AG09319 (cell line): ENCODE measurements at regions not wholly inside any gene's neighbourhood (a gene's known extent, or its start where the extent isn't known, plus 50 kb on each side); places are given as distances from the start of the nearest gene placed in this dataset.

Experiments used
- DNase-seq: peaks from one replicate; pipeline ENCODE4 v3.0.0-alpha.2; 2010; ENCODE audit warnings: low read depth; ENCODE audit errors: extremely low read depth
- TF ChIP-seq, protein P1 (sequence below): IDR thresholded peaks from 2 replicates; pipeline ENCODE4 v1.5.1; 2011; ENCODE audit warnings: low read depth, mild to moderate bottlenecking, inconsistent platforms, low read length, moderate library complexity

DNA sequence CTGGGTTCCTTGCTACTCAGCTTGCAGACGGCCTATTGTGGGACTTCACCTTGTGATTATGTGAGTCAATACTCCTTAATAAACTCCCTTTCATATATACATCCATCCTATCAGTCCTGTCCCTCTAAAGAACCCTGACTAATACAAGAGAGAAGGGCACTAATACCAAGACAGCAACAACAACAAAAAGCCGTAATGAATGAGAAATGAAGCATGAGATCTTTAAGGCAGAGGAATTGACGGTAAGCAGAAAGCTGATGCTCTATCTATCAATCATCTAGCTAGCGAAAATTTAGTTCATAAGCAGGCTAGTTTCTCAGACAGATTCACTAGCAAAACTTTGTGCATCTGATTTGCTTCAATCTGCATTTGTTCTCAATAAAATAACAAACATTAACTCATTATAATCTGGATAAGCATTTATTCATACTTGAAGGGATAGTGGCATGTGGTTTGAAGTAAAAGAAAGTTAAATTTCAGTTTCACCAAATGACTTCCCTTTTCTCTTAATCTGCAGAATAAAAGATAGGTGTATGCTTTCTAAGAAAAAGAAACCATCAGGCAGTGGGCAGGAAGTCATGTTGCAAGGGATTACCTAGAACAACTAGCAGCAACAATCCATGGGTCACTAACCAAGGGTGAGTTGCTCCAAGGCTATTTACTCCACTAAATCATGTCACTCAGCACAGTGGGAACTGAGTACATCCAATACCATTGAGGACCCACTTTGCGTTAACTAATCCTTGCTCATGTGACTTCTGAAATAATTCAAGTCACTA is 376.5 kb downstream of the TMEM182 start:
- DNase-seq: no peak
- TF ChIP-seq, protein P1, sequence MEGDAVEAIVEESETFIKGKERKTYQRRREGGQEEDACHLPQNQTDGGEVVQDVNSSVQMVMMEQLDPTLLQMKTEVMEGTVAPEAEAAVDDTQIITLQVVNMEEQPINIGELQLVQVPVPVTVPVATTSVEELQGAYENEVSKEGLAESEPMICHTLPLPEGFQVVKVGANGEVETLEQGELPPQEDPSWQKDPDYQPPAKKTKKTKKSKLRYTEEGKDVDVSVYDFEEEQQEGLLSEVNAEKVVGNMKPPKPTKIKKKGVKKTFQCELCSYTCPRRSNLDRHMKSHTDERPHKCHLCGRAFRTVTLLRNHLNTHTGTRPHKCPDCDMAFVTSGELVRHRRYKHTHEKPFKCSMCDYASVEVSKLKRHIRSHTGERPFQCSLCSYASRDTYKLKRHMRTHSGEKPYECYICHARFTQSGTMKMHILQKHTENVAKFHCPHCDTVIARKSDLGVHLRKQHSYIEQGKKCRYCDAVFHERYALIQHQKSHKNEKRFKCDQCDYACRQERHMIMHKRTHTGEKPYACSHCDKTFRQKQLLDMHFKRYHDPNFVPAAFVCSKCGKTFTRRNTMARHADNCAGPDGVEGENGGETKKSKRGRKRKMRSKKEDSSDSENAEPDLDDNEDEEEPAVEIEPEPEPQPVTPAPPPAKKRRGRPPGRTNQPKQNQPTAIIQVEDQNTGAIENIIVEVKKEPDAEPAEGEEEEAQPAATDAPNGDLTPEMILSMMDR: no peak

DNA sequence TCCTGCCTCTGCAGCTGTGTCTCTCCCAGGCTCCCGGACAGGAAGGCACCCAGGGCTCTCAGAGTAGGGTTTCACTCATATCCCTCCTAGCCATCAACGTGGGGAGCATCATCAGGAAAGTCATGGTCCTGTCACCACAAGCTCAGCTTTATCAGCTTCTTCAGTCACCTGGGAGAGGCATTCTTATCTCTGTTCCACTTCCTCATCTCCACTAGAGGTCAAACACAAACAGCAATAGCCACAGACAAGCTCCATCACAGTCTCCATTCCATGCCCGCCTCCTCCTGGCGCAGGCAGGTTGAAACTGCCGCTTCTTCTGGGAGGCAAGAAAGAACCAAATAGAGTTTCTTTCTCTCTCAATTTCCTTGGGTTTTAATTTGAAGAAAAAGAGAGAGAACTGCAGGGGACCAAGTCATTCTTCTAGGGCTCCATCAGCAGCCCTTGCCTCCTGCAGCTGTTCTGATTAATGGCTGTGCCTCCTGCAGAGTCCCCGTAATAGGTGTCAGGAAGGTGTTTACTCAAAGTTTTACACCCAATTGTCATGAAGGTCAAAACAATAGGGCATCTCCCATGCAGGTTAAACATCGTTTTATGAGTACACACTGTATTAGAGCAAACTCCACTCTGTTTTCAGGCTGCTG is 377.9 kb downstream of the TMEM182 start:
- DNase-seq: no peak
- TF ChIP-seq, protein P1: no peak

DNA sequence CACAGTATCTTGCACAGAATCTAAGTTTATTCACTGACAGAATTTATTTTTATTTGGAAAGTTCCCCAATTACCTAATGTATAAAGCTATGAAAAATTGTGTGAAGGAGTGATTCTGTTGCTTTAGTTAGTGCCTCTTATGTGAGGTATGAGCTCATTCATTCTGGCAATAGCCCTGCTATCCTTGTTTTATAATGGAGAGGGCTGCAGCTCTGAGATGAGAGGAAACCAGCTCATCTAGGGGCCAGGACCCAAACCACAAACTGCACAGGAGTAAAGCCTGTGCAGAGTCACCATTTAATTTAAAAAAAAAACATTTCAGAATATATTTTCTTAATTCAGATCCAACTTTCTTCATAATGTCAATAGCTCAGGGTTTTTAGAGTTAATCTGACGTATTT is 383.0 kb downstream of the TMEM182 start:
- DNase-seq: no peak
- TF ChIP-seq, protein P1: no peak

DNA sequence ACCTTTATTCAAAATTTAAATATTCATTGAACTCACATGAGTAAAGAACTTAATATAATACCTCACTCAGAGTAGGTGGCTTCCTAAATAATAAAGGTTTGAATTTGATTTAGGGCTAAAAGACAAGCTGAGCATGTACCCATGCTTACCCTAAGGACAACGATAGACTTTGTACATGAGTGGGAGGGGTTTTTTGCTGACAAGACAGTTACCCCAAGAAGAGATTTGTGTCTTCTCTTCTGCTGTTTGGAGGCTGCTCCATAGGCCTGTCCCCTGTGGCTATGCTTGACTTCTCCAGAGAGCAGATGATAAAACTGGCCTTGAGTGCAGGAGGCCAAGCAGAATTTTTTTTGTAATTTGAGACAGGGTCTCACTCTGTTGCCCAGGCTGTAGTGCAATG is 383.9 kb downstream of the TMEM182 start:
- DNase-seq: no peak
- TF ChIP-seq, protein P1: no peak

DNA sequence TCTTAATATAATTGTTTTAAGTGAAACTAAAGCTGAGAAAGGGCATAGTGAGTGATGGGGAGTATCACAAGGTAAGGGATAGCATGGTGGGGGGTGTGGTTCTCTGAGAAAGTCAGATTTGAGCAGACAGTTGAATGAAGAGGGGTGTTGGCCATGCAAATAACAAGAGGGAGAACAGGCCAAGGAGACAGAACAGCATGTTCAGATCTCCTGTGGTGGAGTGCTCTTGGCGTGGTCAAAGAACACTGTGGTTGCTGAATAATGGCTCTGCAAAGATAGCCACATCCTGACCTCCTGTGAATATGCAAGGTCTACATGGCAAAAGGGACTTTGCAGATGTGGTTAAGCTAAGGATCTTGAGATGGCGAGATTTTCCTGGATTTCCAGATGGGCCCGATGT is 389.2 kb downstream of the TMEM182 start:
- TF ChIP-seq, protein P1: no peak
- DNase-seq: no peak

DNA sequence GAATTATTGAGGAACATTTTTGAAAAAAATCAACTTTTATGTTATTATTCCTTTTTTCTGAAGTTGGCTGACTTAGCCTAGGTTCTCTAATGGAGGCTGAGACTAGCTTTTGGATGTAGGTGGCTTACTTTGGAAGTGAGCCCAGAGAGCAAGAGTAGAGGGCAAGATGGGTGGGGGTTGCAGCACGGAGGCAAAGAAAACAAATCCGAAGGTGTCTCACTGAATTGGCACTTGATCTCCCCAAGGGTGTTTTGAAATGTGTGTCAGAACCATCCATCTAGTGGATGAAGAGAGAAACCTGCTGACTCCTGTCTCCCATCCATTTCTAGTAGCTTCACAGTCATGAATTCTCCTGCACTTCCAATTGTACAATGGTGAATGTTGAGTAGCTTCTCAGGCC is 390.7 kb downstream of the TMEM182 start:
- TF ChIP-seq, protein P1: no peak
- no peak for DNase-seq

DNA sequence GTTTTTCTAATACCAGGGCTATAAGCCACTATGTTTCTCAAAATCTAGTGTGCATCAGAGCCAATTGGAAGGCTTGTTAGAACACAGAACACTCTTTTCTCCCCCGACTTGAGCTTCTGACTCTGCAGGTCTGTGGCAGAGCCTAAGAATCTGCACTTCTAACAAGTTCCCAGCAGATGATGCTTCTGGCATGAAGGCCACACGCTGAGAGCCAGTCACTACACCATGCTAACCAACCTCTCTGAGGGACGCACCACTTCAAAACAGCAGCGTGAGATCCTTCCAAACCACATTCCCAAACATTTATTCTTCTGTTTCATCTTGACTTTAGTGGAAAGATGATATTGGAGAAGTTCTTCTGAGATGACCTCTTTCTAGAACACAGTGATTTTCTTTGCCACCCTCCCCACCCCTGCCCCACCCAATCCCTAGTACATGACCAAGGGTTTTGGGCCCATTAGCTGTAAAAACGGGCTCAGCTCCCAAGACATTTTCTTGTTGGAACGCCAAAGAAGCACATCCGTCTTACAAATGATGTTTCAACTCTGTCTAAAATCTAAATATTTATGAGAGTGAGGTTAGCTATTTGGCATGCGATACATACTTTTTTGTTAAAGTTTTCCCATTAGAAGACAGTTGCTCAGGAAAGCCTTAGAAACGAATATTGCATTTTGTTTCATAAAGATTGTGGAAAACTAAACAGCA is 391.9 kb downstream of the TMEM182 start:
- TF ChIP-seq, protein P1: no peak

More for the DNA sequence above, 391.9 kb downstream of the TMEM182 start:
- no peak for DNase-seq
